Erythroblast (primary cell): ENCODE measurements at regions not wholly inside any gene's neighbourhood (a gene's known extent, or its start where the extent isn't known, plus 50 kb on each side); places are given as distances from the start of the nearest gene placed in this dataset.
"Not testable (repeated sequence)": the region's sequence is repeated elsewhere in the genome, so short reads cannot be mapped to it uniquely, and the experiment has no call there.

Experiments used
- DNase-seq, 2 experiments: peaks; one replicate each; lab custom pipeline; 2025; lab: John Stamatoyannopoulos, UW
- GATA1 ChIP-seq: IDR thresholded peaks from 2 replicates; pipeline ENCODE4 v1.6.1; 2011; ENCODE audit warnings: low read depth, mild to moderate bottlenecking, control low read depth, low read length, moderate library complexity
- POLR2A ChIP-seq: IDR thresholded peaks from 2 replicates; pipeline ENCODE4 v1.6.1; 2011; ENCODE audit warnings: mild to moderate bottlenecking, low read length

GRCh38 chr1:239098400-239099037, 287.8 kb upstream of the CHRM3 start:
- no peak for DNase-seq
- TF ChIP-seq POLR2A (no peak), GATA1 (no peak)

DNA sequence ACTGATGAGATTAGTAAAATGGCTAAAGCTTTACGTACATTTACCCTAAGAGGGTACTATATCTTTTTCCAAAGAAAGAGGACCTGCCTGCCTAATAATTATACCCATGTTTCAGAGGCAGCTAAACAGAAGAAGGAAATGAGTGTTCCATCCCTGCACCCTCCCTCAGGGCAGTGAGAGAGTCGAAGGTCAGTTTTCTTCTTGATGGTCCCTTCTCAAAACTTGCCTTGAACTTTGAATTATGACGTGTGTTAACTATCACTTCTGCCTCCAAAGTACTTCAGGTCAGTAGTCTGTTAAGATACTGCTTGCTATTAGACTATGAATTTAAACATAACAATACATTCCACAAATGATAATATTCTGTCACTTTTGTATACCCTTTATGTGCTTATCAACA, 294.8 kb upstream of the CHRM3 start:
- no peak for TF ChIP-seq POLR2A
- TF ChIP-seq GATA1: no peak
- DNase-seq: no peak

GRCh38 chr1:239084459-239085080, 301.8 kb upstream of the CHRM3 start:
- TF ChIP-seq POLR2A (no peak), GATA1 (no peak)
- DNase-seq: no peak

DNA sequence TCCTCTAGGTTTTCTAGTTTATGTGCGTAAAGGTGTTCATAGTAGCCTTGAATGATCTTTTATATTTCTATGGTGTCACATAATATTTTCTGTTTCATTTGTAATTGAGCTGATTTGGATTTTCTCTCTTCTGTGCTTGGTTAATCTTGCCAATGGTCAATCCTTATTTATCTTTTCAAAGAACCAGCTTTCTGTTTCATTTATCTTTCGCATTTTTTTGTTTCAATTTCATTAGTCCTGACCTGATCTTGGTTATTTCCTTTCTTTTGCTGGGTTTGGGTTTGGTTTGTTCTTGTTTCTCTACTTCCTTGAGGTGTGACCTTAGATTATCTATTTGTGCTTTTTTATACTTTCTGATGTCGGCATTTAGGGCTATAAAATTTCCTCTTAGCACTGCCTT, 304.4 kb upstream of the CHRM3 start:
- DNase-seq: not testable (repeated sequence)

- no peak for DNase-seq
- TF ChIP-seq POLR2A (no peak), GATA1 (no peak)
Observed at GRCh38 chr1:239067480-239067879, 318.9 kb upstream of the CHRM3 start.

GRCh38 chr1:239067058-239067457, 319.3 kb upstream of the CHRM3 start:
- no peak for DNase-seq
- TF ChIP-seq GATA1 (no peak), POLR2A (no peak)

DNA sequence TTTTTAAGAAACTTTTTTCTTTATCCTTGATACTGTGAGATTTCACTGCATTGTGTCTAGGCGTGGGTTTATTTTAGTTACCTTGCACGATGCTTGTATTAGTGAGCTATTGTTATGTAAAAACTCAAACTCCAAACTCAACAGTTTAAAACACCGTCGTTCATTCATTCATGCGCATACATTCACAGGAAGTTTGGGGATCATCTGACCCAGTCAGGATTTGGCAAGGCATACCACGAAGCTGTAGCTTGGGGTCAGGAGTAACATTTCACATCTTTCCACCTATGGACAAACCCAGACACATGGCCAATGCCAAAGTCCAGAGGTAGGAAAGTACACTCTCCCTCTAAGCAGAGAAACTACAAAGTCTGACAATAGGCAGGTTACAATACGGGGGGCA, 324.6 kb upstream of the CHRM3 start:
- TF ChIP-seq POLR2A (no peak), GATA1 (no peak)
- DNase-seq: no peak

DNA sequence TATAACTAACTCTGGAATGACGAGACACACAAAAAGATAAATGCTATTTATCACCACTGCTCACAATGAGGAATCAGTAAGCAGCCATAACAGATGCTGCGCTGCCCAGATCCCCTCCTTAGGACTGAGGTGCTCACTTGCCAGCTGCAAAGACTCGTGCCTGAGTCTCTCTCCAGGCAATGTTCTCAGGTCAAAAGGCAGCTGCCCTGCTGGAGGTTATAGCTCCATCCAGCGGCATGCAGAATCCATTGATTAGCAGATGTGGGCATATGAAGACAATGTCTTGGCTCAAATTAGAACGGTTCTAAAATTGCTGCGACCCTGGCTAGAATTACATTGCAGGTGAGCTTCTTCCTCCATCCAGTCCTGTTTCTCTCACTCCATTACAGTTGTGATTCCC, 328.2 kb upstream of the CHRM3 start:
- TF ChIP-seq POLR2A: no peak
- no peak for TF ChIP-seq GATA1
- DNase-seq: no peak

GRCh38 chr1:239056940-239057339, 329.4 kb upstream of the CHRM3 start:
- TF ChIP-seq POLR2A: no peak
- TF ChIP-seq GATA1: no peak

GRCh38 chr1:239053279-239053678, 333.1 kb upstream of the CHRM3 start:
- TF ChIP-seq POLR2A (no peak), GATA1 (no peak)
- no peak for DNase-seq

More at GRCh38 chr1:239056940-239057339, 329.4 kb upstream of the CHRM3 start:
- no peak for DNase-seq

GRCh38 chr1:239049571-239049970, 336.8 kb upstream of the CHRM3 start:
- TF ChIP-seq GATA1 (no peak), POLR2A (no peak)
- no peak for DNase-seq

GRCh38 chr1:239044829-239045228, 341.5 kb upstream of the CHRM3 start:
- TF ChIP-seq GATA1: no peak
- no peak for TF ChIP-seq POLR2A
- DNase-seq: no peak

GRCh38 chr1:239040523-239040922, 345.8 kb upstream of the CHRM3 start:
- DNase-seq: no peak
- TF ChIP-seq GATA1 (no peak), POLR2A (no peak)

GRCh38 chr1:239031310-239031709, 355.1 kb upstream of the CHRM3 start:
- TF ChIP-seq POLR2A: no peak
- no peak for TF ChIP-seq GATA1
- DNase-seq: no peak

GRCh38 chr1:239025997-239026694, 360.2 kb upstream of the CHRM3 start:
- no peak for DNase-seq
- TF ChIP-seq GATA1 (no peak), POLR2A (no peak)
